K562 (cell line): ENCODE measurements at regions not wholly inside any gene's neighbourhood (a gene's known extent, or its start where the extent isn't known, plus 50 kb on each side); places are given as distances from the start of the nearest gene placed in this dataset.

Source experiments
- ARID1B ChIP-seq: fragments of 450-650 bp; IDR thresholded peaks from 2 replicates; pipeline ENCODE4 v1.6.1; 2016; ENCODE audit warnings: antibody characterized with exemption, mild to moderate bottlenecking, inconsistent platforms
- ATF7 ChIP-seq: fragments of 450-650 bp; IDR thresholded peaks from 2 replicates; pipeline ENCODE4 v1.7.1; 2014; ENCODE audit warnings: mild to moderate bottlenecking, moderate library complexity
- CEBPB ChIP-seq: fragments of 450-650 bp; IDR thresholded peaks from 2 replicates; pipeline ENCODE4 v1.6.1; 2016; ENCODE audit warnings: missing genetic modification characterization, missing compliant biosample characterization
- CTBP1 ChIP-seq: fragments of 450-650 bp; IDR thresholded peaks from 2 replicates; pipeline ENCODE4 v1.6.1; 2016; ENCODE audit warnings: borderline replicate concordance
- EP300 ChIP-seq: IDR thresholded peaks from 2 replicates; pipeline ENCODE4 v1.6.1; 2012; ENCODE audit warnings: low read length, improper control_type of control experiment
- EP400 ChIP-seq: fragments of 450-650 bp; IDR thresholded peaks from 2 replicates; pipeline ENCODE4 v1.6.1; 2017; ENCODE audit warnings: antibody characterized with exemption, mild to moderate bottlenecking, moderate library complexity
- HES1 ChIP-seq: fragments of 450-650 bp; IDR thresholded peaks from 2 replicates; pipeline ENCODE4 v1.6.1; 2016; ENCODE audit warnings: low read depth, mild to moderate bottlenecking, moderate library complexity
- JUND ChIP-seq, 2 experiments: IDR thresholded peaks; 2 replicates in 1 of 2; 3 replicates in 1 of 2; pipeline ENCODE4 v1.6.1; 2011; ENCODE audit warnings: borderline replicate concordance in 2 of 2, low read depth in 2 of 2, low read length in 2 of 2, improper control_type of control experiment in 1 of 2, missing biosample characterization in 1 of 2, missing genetic modification characterization in 1 of 2, missing genetic modification reagents in 1 of 2
- PBX2 ChIP-seq, 2 experiments: IDR thresholded peaks in 1 of 2; conservative IDR thresholded peaks in 1 of 2; 2 replicates each; pipeline ENCODE4 v1.6.1; 2016; ENCODE audit warnings: low read depth in 2 of 2, mild to moderate bottlenecking in 1 of 2, missing compliant biosample characterization in 1 of 2, missing genetic modification characterization in 1 of 2, moderate library complexity in 1 of 2
- PKNOX1 ChIP-seq: fragments of 450-650 bp; IDR thresholded peaks from 2 replicates; pipeline ENCODE4 v1.6.1; 2016
- RAD21 ChIP-seq, 2 experiments: fragments of 250-450 bp in 1 of 2; fragments of 450-650 bp in 1 of 2; sonication (Bioruptor Pico) in 1 of 2; formaldehyde crosslinking in 1 of 2; IDR thresholded peaks in 1 of 2; conservative IDR thresholded peaks in 1 of 2; 2 replicates each; pipeline versions ENCODE4 v1.4.0 to v1.8.0; 2020 to 2022; ENCODE audit warnings: mild to moderate bottlenecking in 2 of 2, moderate library complexity in 1 of 2
- SMARCA4 ChIP-seq: fragments of 450-650 bp; IDR thresholded peaks from 2 replicates; pipeline ENCODE4 v1.6.1; 2016
- SOX6 ChIP-seq: fragments of 450-650 bp; IDR thresholded peaks from 2 replicates; pipeline ENCODE4 v1.6.1; 2014; ENCODE audit warnings: mild to moderate bottlenecking
- SRF ChIP-seq, 2 experiments: fragments of 250-450, 450-650 bp in 1 of 2; sonication (Bioruptor Pico) in 1 of 2; sonication (generic) in 1 of 2; formaldehyde crosslinking; IDR thresholded peaks; 2 replicates each; pipeline versions ENCODE4 v1.5.0 to v1.5.1; 2020 to 2022; ENCODE audit warnings: mild to moderate bottlenecking in 1 of 2, missing genetic modification reagents in 1 of 2
- TEAD4 ChIP-seq, 2 experiments: sonication (generic) in 1 of 2; formaldehyde crosslinking in 1 of 2; IDR thresholded peaks; 2 replicates each; pipeline versions ENCODE4 v1.6.1 to v1.8.0; 2012 to 2022; ENCODE audit warnings: borderline replicate concordance in 1 of 2, inconsistent platforms in 1 of 2, low read length in 1 of 2, mild to moderate bottlenecking in 1 of 2, missing genetic modification reagents in 1 of 2
- TRIM24 ChIP-seq, 2 experiments: fragments of 450-650 bp; IDR thresholded peaks; 2 replicates each; pipeline ENCODE4 v1.6.1; 2016
- ZNF175 ChIP-seq: fragments of 200-800 bp; sonication (Bioruptor generic); IDR thresholded peaks from 2 replicates; pipeline ENCODE4 v1.6.1; 2016; ENCODE audit warnings: low read depth, mild to moderate bottlenecking, missing genetic modification characterization, missing compliant biosample characterization
- ZNF23 ChIP-seq: fragments of 250-450 bp; sonication (Bioruptor Pico); IDR thresholded peaks from 2 replicates; pipeline ENCODE4 v1.4.0; 2020; ENCODE audit warnings: mild to moderate bottlenecking
- ZNF444 ChIP-seq: fragments of 250-450 bp; sonication (Bioruptor Pico); IDR thresholded peaks from 2 replicates; pipeline ENCODE4 v1.4.0; 2020; ENCODE audit warnings: mild to moderate bottlenecking, moderate library complexity
- ZNF639 ChIP-seq, 2 experiments: fragments of 200-800 bp in 1 of 2; sonication (Bioruptor generic) in 1 of 2; sonication (generic) in 1 of 2; formaldehyde crosslinking in 1 of 2; IDR thresholded peaks in 1 of 2; conservative IDR thresholded peaks in 1 of 2; 2 replicates each; pipeline versions ENCODE4 v1.5.0 to v1.6.1; 2016 to 2020; ENCODE audit warnings: missing compliant biosample characterization in 1 of 2, missing genetic modification characterization in 1 of 2, missing genetic modification reagents in 1 of 2
- ZNF766 ChIP-seq: fragments of 200-800 bp; sonication (Bioruptor generic); conservative IDR thresholded peaks from 2 replicates; pipeline ENCODE4 v1.6.1; 2016; ENCODE audit warnings: missing genetic modification characterization, missing compliant biosample characterization

DNA sequence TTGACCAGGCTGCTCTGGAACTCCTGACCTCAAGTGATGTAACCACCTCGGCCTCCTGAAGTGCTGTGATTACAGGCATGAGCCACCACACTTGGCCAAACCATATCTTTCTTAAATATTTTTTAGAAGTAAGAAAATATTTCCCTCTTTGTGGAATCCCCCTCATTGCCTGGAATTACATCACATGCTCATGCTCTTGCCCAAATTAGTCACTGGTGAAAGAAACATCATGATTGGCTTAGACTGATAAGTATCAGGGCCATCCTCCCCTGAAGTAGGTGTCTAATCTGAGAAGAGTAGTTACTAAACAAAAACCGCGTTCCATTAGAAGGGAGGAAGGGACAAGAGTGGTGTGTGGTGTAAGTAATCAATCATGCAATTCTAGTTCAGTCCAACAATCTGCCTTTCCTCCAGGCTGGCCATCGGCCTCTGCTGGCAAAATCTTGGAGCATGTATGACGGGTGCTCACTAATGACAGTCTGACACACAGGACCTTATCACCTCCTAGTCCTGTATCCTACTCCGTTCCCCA is 52.3 kb upstream of the SCG2 start (continued):
- TF ChIP-seq ARID1B: peak; percentile 51; the same call in 1 of the 2 replicates
- TF ChIP-seq JUND (IDR thresholded peaks at IDR 0.05; ENCODE audit: borderline replicate concordance, low read depth, low read length): peak; percentile 33; the same call in 1 of the 2 replicates
- TF ChIP-seq JUND (tag; IDR thresholded peaks at IDR 0.05; ENCODE audit: borderline replicate concordance, low read depth, low read length): 0 out of 3 replicates have a peak, but pooled peaks have one; percentile 20
- peak; percentile 57; the same call in 1 of the 2 replicates for TF ChIP-seq CTBP1
- peak; percentile 43; the same call in 1 of the 2 replicates for TF ChIP-seq CEBPB (tag)
- TF ChIP-seq TRIM24 (IDR thresholded peaks at IDR 0.05): peak in 1 of 2 experiments; percentile 62; a peak in 1 of 4 replicates
- TF ChIP-seq ZNF175: peak; percentile 65; the same call in 1 of the 2 replicates
- TF ChIP-seq PBX2 (CRISPR knock-in tag; IDR thresholded peaks at IDR 0.05; ENCODE audit: low read depth): no peak
- TF ChIP-seq PBX2 (tag; conservative IDR thresholded peaks at IDR 0.05; ENCODE audit: low read depth): peak; percentile 54; the same call in 1 of the 2 replicates
- TF ChIP-seq TEAD4 (IDR thresholded peaks at IDR 0.05; ENCODE audit: low read length): peak; percentile 9; the same call in 1 of the 2 replicates
- no peak for TF ChIP-seq TEAD4 (CRISPR knock-in tag; IDR thresholded peaks at IDR 0.05; ENCODE audit: borderline replicate concordance)
- no peak for TF ChIP-seq ZNF444 (CRISPR knock-in tag)
- peak in 1 of 2 experiments; percentile 83; a peak in 1 of 4 replicates for TF ChIP-seq SRF (CRISPR knock-in tag; IDR thresholded peaks at IDR 0.05)
- TF ChIP-seq ZNF639 (CRISPR knock-in tag; conservative IDR thresholded peaks at IDR 0.05 in 1 of 2, IDR thresholded peaks at IDR 0.05 in 1 of 2): no peak
- peak; percentile 53 for TF ChIP-seq PKNOX1
- TF ChIP-seq ZNF23: no peak
- 0 out of 2 replicates have a peak, but pooled peaks have one; percentile 30 for TF ChIP-seq SMARCA4
- peak; percentile 44; the same call in 1 of the 2 replicates for TF ChIP-seq EP300
- TF ChIP-seq HES1: 0 out of 2 replicates have a peak, but pooled peaks have one; percentile 19
- peak in 1 of 2 experiments; percentile 19; a peak in 1 of 4 replicates for TF ChIP-seq RAD21 (CRISPR knock-in tag; conservative IDR thresholded peaks at IDR 0.05 in 1 of 2, IDR thresholded peaks at IDR 0.05 in 1 of 2)
- peak; percentile 44 for TF ChIP-seq SOX6
- TF ChIP-seq EP400: 0 out of 2 replicates have a peak, but pooled peaks have one; percentile 22
- 0 out of 2 replicates have a peak, but pooled peaks have one; percentile 30 for TF ChIP-seq ZNF766 (CRISPR knock-in tag)
- peak; percentile 59; the same call in 1 of the 2 replicates for TF ChIP-seq ATF7
